Amniotic stem cell (primary cell): ENCODE measurements at regions not wholly inside any gene's neighbourhood (a gene's known extent, or its start where the extent isn't known, plus 50 kb on each side); places are given as distances from the start of the nearest gene placed in this dataset.
"Not testable (repeated sequence)": the region's sequence is repeated elsewhere in the genome, so short reads cannot be mapped to it uniquely, and the experiment has no call there.

Experiments used
- DNase-seq: peaks from one replicate; lab custom pipeline; 2025; lab: John Stamatoyannopoulos, UW

GRCh38 chr4:148542922-148543623 lies 100.9 kb upstream of the NR3C2 start:
- DNase-seq = no peak

- DNase-seq = no peak
Measured at GRCh38 chr4:148540622-148541326, 98.6 kb upstream of the NR3C2 start.

- no peak for DNase-seq
Measured at GRCh38 chr4:148539387-148539786, 97.2 kb upstream of the NR3C2 start.

GRCh38 chr4:148533851-148534250 lies 91.6 kb upstream of the NR3C2 start:
- not testable (repeated sequence) for DNase-seq

GRCh38 chr4:148530114-148530513 lies 87.9 kb upstream of the NR3C2 start:
- no peak for DNase-seq

GRCh38 chr4:148527571-148527970 lies 85.4 kb upstream of the NR3C2 start:
- DNase-seq = no peak

GRCh38 chr4:148522995-148523394 lies 80.8 kb upstream of the NR3C2 start:
- DNase-seq = no peak

- no peak for DNase-seq
Measured at GRCh38 chr4:148515248-148515647, 73.0 kb upstream of the NR3C2 start.

GRCh38 chr4:148514581-148514980 lies 72.4 kb upstream of the NR3C2 start:
- no peak for DNase-seq

GRCh38 chr4:148514041-148514440 lies 71.8 kb upstream of the NR3C2 start:
- no peak for DNase-seq

GRCh38 chr4:148510211-148510610 lies 68.0 kb upstream of the NR3C2 start:
- DNase-seq = no peak

GRCh38 chr4:148503681-148504080 lies 61.5 kb upstream of the NR3C2 start:
- no peak for DNase-seq

GRCh38 chr4:148497258-148497657 lies 55.0 kb upstream of the NR3C2 start:
- no peak for DNase-seq

- DNase-seq = no peak
Measured at GRCh38 chr4:148495463-148495862, 53.2 kb upstream of the NR3C2 start.
